Gastrocnemius medialis (tissue), 4 donors: ENCODE measurements at regions not wholly inside any gene's neighbourhood (a gene's known extent, or its start where the extent isn't known, plus 50 kb on each side); places are given as distances from the start of the nearest gene placed in this dataset.

Experiments used
- ATAC-seq, 2 donors: fragments of 150-250 bp; one replicate each; pipeline ENCODE4 v1.9.1; 2016
- DNase-seq, 2 donors: peaks; one replicate each; pipeline ENCODE4 v3.0.0-alpha.2; 2019
- H3K27ac ChIP-seq, 4 donors: fragments of 200-600 bp; sonication (generic); 1 replicate in 1 of 4; 2 replicates in 3 of 4; pipeline ENCODE4 v1.5.1; 2016 to 2018; ENCODE audit warnings: mild to moderate bottlenecking in 2 of 4, moderate library complexity in 1 of 4
- H3K27me3 ChIP-seq, 3 donors: fragments of 200-600 bp; sonication (generic) in 2 of 3; 1 replicate in 1 of 3; 2 replicates in 2 of 3; pipeline versions ENCODE4 v1.5.1 to v1.6.0; 2016 to 2019; ENCODE audit warnings: mild to moderate bottlenecking in 1 of 3, moderate library complexity in 1 of 3
- H3K36me3 ChIP-seq, 2 donors: fragments of 200-600 bp; sonication (generic) in 1 of 2; one replicate each; pipeline ENCODE4 v1.5.1; 2017 to 2018
- H3K4me1 ChIP-seq, 2 donors: fragments of 200-600 bp; sonication (generic) in 1 of 2; one replicate each; pipeline ENCODE4 v1.5.1; 2016 to 2017; ENCODE audit warnings: mild to moderate bottlenecking in 2 of 2
- H3K4me3 ChIP-seq, 4 donors: fragments of 200-600 bp; sonication (generic) in 3 of 4; 1 replicate in 1 of 4; 2 replicates in 3 of 4; pipeline ENCODE4 v1.5.1; 2016 to 2019; ENCODE audit warnings: mild to moderate bottlenecking in 2 of 4
- H3K9me3 ChIP-seq, 3 donors: fragments of 200-600 bp; sonication (generic) in 2 of 3; 1 replicate in 1 of 3; 2 replicates in 2 of 3; pipeline ENCODE4 v1.5.1; 2016 to 2019
- CTCF ChIP-seq, 5 experiments: fragments of 450-650 bp in 3 of 5; fragments of 200-600 bp in 2 of 5; sonication (generic) in 2 of 5; IDR thresholded peaks in 4 of 5; conservative IDR thresholded peaks in 1 of 5; 1 replicate in 4 of 5; 2 replicates in 1 of 5; pipeline ENCODE4 v1.5.1; 2016 to 2019; ENCODE audit warnings: antibody characterized with exemption in 5 of 5, mild to moderate bottlenecking in 3 of 5, moderate library complexity in 3 of 5
- POLR2A ChIP-seq, 2 donors: fragments of 450-650 bp; IDR thresholded peaks; one replicate each; pipeline ENCODE4 v1.6.1; 2017; ENCODE audit warnings: antibody characterized with exemption in 2 of 2, mild to moderate bottlenecking in 2 of 2, moderate library complexity in 2 of 2
- in situ Hi-C, 4 donors: fragments of 200-750 bp; cut with MboI; loops; one replicate each; pipeline versions ENCODE4 v1.15.0 to v1.8.0; 2017; ENCODE audit warnings: low sequenced_read_pairs in 4 of 4
- intact Hi-C: fragments of 100-400 bp; cut with DNase I; formaldehyde crosslinking; loops from one replicate; pipeline ENCODE4 v1.15.1; 2023; ENCODE audit warnings: low total_unique reads

DNA sequence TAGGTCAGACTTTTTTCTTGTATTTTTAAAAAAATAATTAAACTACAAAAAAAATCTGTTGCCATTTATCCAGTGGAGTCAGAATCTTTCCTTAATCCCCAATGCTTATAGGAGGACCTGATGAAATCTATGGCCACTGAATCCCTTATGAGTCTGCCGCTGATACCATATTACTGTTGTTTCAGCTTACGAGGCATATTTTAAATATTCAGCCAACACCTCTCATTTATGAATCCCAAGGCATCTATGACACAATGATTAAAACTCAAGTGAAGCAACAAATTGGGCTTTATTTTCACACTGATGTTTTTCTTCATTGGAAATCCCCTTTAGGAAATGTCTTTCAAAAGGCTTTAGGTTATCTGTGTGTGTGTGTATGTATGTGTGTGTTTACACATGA is 137.8 kb upstream of the PUDP start:
- DNase-seq (no peak), ATAC-seq (no peak)
- intact Hi-C loops, result no loop called here
- no peak overlapping the region for H3K4me3 ChIP-seq
- TF ChIP-seq POLR2A (IDR thresholded peaks at IDR 0.05), result no peak
- TF ChIP-seq CTCF (IDR thresholded peaks at IDR 0.05 in 4 of 5, conservative IDR thresholded peaks at IDR 0.05 in 1 of 5), result no peak
- H3K27ac ChIP-seq, result no peak overlapping the region
- H3K9me3 ChIP-seq, result no peaks in the 10 kb centered on the region
- no peaks in the 10 kb centered on the region for H3K36me3 ChIP-seq
- H3K27me3 ChIP-seq, result no peaks in the 10 kb centered on the region
- in situ Hi-C loops, result no loop called here
- H3K4me1 ChIP-seq, result no peaks in the 10 kb centered on the region

DNA sequence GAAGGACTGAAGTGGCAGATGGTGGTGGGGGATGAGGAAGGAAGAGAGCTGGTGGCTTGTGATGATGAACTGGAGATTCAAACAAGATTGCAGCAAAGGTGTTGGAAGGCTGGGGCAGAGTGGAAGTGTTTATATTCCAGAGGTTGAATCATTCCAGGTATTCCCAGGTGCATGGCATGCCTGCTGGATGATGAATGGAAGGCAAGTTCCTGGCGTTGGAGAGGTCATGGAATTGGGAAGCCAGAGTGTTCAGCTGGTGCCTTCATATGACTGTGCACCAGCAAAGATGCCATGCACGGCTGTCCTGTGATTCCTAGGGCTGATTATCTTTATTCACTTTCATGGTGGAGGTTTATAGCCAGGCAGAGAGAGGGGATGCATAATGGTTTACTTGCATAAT is 135.8 kb upstream of the PUDP start:
- H3K4me1 ChIP-seq, result no peaks in the 10 kb centered on the region
- H3K9me3 ChIP-seq, result no peaks in the 10 kb centered on the region
- intact Hi-C loops (no loop called here), in situ Hi-C loops (no loop called here)
- H3K27me3 ChIP-seq, result no peaks in the 10 kb centered on the region
- H3K4me3 ChIP-seq, result no peak overlapping the region
- TF ChIP-seq CTCF (IDR thresholded peaks at IDR 0.05 in 4 of 5, conservative IDR thresholded peaks at IDR 0.05 in 1 of 5), result no peak
- no peak for TF ChIP-seq POLR2A (IDR thresholded peaks at IDR 0.05)
- DNase-seq, result no peak
- H3K27ac ChIP-seq, result no peak overlapping the region
- no peaks in the 10 kb centered on the region for H3K36me3 ChIP-seq
- no peak for ATAC-seq

DNA sequence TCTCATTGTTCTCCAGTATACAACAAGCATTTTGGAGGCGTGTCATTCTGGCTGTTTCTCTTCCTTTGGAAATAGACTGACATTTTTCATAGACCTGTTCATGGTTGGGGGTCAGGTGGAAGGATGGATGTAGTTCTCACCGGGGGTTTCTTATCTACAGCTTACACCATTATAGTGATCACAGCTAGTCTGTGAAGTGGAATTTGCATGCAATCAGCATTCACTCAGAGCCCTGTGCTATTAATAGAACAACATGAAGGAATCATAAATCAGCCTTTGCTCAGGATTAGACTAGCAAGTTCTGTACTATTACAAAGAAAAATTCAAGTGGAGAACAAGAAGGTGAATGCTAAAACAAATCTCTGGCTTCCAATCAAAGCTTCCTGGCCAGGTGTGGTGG is 132.6 kb upstream of the PUDP start:
- ATAC-seq, result no peak
- in situ Hi-C loops, result no loop called here

DNA sequence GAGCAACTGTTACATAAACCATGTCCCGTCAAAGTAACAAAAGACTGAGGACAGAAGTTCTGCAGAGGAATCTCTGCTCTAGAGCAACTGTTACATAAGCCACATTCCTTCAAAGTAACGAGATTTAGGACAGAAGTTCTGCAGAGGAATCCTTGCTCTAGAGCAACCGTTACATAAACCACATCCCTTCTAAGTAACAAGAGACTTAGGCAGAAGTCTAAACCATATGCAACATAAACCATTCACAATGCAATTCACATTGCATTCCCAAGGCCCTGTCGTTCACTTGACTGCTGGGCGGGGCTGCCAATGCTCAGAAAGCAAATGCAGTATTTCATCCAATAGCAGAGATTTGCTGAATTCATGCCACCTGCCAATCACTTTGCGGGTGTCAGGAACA is 124.4 kb upstream of the PUDP start:
- intact Hi-C loops (no loop called here), in situ Hi-C loops (no loop called here)
- TF ChIP-seq POLR2A (IDR thresholded peaks at IDR 0.05) (no peak), CTCF (IDR thresholded peaks at IDR 0.05 in 4 of 5, conservative IDR thresholded peaks at IDR 0.05 in 1 of 5) (no peak)
- DNase-seq (no peak), ATAC-seq (no peak)
- no peaks in the 10 kb centered on the region for H3K9me3 ChIP-seq
- H3K27ac ChIP-seq, result no peak overlapping the region
- H3K4me3 ChIP-seq, result no peak overlapping the region
- no peaks in the 10 kb centered on the region for H3K4me1 ChIP-seq
- H3K27me3 ChIP-seq, result no peaks in the 10 kb centered on the region
- no peaks in the 10 kb centered on the region for H3K36me3 ChIP-seq

More for the DNA sequence above, 132.6 kb upstream of the PUDP start:
- Histone ChIP-seq H3K4me1 (no peaks in the 10 kb centered on the region), H3K4me3 (no peak overlapping the region), H3K36me3 (no peaks in the 10 kb centered on the region), H3K27ac (no peak overlapping the region), H3K27me3 (no peaks in the 10 kb centered on the region), H3K9me3 (no peaks in the 10 kb centered on the region)
- DNase-seq, result no peak
- intact Hi-C loops, result no loop called here
- no peak for TF ChIP-seq POLR2A (IDR thresholded peaks at IDR 0.05)
- no peak for TF ChIP-seq CTCF (IDR thresholded peaks at IDR 0.05 in 4 of 5, conservative IDR thresholded peaks at IDR 0.05 in 1 of 5)

- Histone ChIP-seq H3K9me3 (no peaks in the 10 kb centered on the region), H3K4me1 (no peaks in the 10 kb centered on the region), H3K36me3 (no peaks in the 10 kb centered on the region), H3K27me3 (no peaks in the 10 kb centered on the region), H3K27ac (no peak overlapping the region), H3K4me3 (no peak overlapping the region)
- ATAC-seq (no peak), DNase-seq (no peak)
- TF ChIP-seq CTCF (IDR thresholded peaks at IDR 0.05 in 4 of 5, conservative IDR thresholded peaks at IDR 0.05 in 1 of 5), result no peak
- TF ChIP-seq POLR2A (IDR thresholded peaks at IDR 0.05), result no peak
- intact Hi-C loops (no loop called here), in situ Hi-C loops (no loop called here)
Observed at GRCh38 chrX:7270933-7271332, 123.0 kb upstream of the PUDP start.
